ENCODE measurements at regions not wholly inside any gene's neighbourhood (a gene's known extent, or its start where the extent isn't known, plus 50 kb on each side); places are given as distances from the start of the nearest gene placed in this dataset.

DNA sequence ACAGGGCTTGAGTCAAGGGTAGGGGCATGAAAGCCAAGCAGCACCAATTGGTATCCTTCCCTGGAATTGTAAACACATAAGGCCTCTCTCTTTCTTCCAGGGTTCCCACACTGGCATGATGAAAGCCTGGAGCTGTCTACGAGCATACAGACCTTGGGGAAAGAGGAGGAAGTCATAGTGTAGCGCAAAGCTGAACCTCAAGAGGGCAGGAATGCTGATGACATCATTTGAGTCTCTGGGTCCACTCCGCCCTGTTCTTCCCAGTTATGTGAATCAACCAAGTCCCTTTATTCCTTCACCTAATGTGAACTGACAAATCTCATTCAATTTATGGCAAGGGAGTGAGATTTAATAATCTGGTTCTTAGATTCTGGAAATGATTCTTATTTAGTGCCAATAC, 266.4 kb upstream of the NCAM1 start:
- H2AK5ac ChIP-seq (ENCODE audit: low read depth, low read length): no peak overlapping the region
- H3K4ac ChIP-seq (ENCODE audit: low read length): no peak overlapping the region
- no peak overlapping the region for H2BK120ac ChIP-seq (ENCODE audit: low read depth, low read length)
- no peak overlapping the region for H3K23ac ChIP-seq (ENCODE audit: low read depth, low read length, poor library complexity)
- no peak overlapping the region for H4K8ac ChIP-seq (ENCODE audit: low read depth, low read length)
- no peaks in the 10 kb centered on the region for H3K9me3 ChIP-seq (replicated peaks in 1 of 2; ENCODE audit: control insufficient read depth in 2 of 2, insufficient read depth in 1 of 2, low read depth in 1 of 2, low read length in 2 of 2)
- no peak overlapping the region for H3K9ac ChIP-seq (ENCODE audit: low read depth, low read length, poor library complexity)
- H3K27ac ChIP-seq (replicated peaks; ENCODE audit: low read length): no peak overlapping the region
- no CpG with 5 or more reads among the region's 3 CpGs for WGBS, 2 donors (ENCODE audit: extremely low coverage in 2 of 2, insufficient read length in 2 of 2, insufficient replicate concordance in 1 of 2)
- no peak for DNase-seq (ENCODE audit: low spot score)
- no peak overlapping the region for H2BK12ac ChIP-seq (ENCODE audit: low read length)
- H2BK5ac ChIP-seq (ENCODE audit: low read length): no peak overlapping the region
- no peak overlapping the region for H3K18ac ChIP-seq (ENCODE audit: low read length)
- H4K91ac ChIP-seq (ENCODE audit: low read depth, low read length, poor library complexity): no peak overlapping the region
- peaks cover 0 to 22% of the 10 kb centered on the region in 2 donors for H3K4me1 ChIP-seq (ENCODE audit: control insufficient read depth in 2 of 2, insufficient read depth in 1 of 2, low read depth in 1 of 2, low read length in 2 of 2)
- no peak overlapping the region for H2BK15ac ChIP-seq (ENCODE audit: low read length)
- H3K36me3 ChIP-seq (replicated peaks in 1 of 2; ENCODE audit: control insufficient read depth in 2 of 2, insufficient read depth in 2 of 2, low read length in 2 of 2): no peaks in the 10 kb centered on the region
- H2AFZ ChIP-seq (ENCODE audit: low read length): no peak overlapping the region
- no peak overlapping the region for H3K4me3 ChIP-seq (ENCODE audit: low read length in 2 of 2)
- H3K27me3 ChIP-seq (ENCODE audit: control insufficient read depth in 3 of 3, insufficient read depth in 3 of 3, low read depth in 1 of 3, low read length in 3 of 3): no peaks in the 10 kb centered on the region
- no peak overlapping the region for H3K4me2 ChIP-seq (ENCODE audit: insufficient read depth, low read length, poor library complexity, severe bottlenecking)
- no peak overlapping the region for H3K14ac ChIP-seq (ENCODE audit: low read length)
- no peaks in the 10 kb centered on the region for H3K79me1 ChIP-seq (ENCODE audit: low read depth, low read length)

DNA sequence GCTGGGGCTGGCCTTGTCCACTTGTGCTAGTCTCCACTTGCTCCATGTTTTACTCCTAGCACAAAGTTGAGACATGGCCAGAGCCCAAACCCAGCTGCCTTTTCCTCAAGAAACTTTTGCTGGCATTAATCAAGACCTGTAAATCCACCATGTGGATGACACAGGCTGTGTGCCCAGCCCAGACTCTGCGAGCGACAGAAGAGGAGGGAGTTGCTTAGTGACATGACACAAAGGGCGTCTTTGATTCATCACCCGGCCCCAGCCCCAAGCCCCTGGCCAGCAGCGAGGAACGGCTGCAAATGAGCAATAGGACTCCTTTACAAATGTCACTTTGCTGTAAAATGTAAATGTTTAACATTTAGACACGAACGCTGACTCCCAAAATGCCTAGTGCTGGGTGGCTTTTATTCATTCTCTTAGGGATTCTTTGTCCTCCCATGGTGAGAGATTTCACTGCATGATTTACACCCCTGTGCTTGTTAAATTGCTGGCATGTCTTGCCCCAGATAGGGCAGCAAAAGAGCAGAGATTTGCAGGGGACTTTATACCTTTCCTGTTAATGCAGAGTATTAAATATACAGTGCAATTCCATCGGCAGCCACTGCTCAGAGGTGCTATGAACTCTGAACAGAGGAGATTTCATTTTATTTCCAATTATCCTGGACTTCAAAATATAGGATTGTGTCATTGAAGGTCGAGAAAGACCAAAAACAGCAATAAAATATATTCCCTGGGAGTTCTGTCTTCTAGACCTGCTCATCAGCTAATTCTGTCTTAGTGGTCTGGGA, 263.6 kb upstream of the NCAM1 start:
- Histone ChIP-seq H2AK5ac (ENCODE audit: low read depth, low read length) (no peak overlapping the region), H3K27ac (replicated peaks; ENCODE audit: low read length) (peak overlapping the region; percentile 42), H4K8ac (ENCODE audit: low read depth, low read length) (no peak overlapping the region), H3K9ac (ENCODE audit: low read depth, low read length, poor library complexity) (no peak overlapping the region), H3K9me3 (replicated peaks in 1 of 2; ENCODE audit: control insufficient read depth in 2 of 2, insufficient read depth in 1 of 2, low read depth in 1 of 2, low read length in 2 of 2) (no peaks in the 10 kb centered on the region), H3K4me3 (ENCODE audit: low read length in 2 of 2) (no peak overlapping the region), H2BK15ac (ENCODE audit: low read length) (no peak overlapping the region), H3K18ac (ENCODE audit: low read length) (no peak overlapping the region), H3K4ac (ENCODE audit: low read length) (no peak overlapping the region), H3K36me3 (replicated peaks in 1 of 2; ENCODE audit: control insufficient read depth in 2 of 2, insufficient read depth in 2 of 2, low read length in 2 of 2) (no peaks in the 10 kb centered on the region), H3K4me2 (ENCODE audit: insufficient read depth, low read length, poor library complexity, severe bottlenecking) (no peak overlapping the region), H3K23ac (ENCODE audit: low read depth, low read length, poor library complexity) (no peak overlapping the region), H3K79me1 (ENCODE audit: low read depth, low read length) (no peaks in the 10 kb centered on the region), H3K14ac (ENCODE audit: low read length) (no peak overlapping the region), H2AFZ (ENCODE audit: low read length) (peak overlapping the region; percentile 41), H4K91ac (ENCODE audit: low read depth, low read length, poor library complexity) (no peak overlapping the region), H2BK120ac (ENCODE audit: low read depth, low read length) (no peak overlapping the region), H2BK12ac (ENCODE audit: low read length) (no peak overlapping the region), H3K4me1 (ENCODE audit: control insufficient read depth in 2 of 2, insufficient read depth in 1 of 2, low read depth in 1 of 2, low read length in 2 of 2) (peaks cover 0 to 21% of the 10 kb centered on the region in 2 donors), H2BK5ac (ENCODE audit: low read length) (no peak overlapping the region), H3K27me3 (ENCODE audit: control insufficient read depth in 3 of 3, insufficient read depth in 3 of 3, low read depth in 1 of 3, low read length in 3 of 3) (no peaks in the 10 kb centered on the region)
- WGBS, 2 donors (ENCODE audit: extremely low coverage in 2 of 2, insufficient read length in 2 of 2, insufficient replicate concordance in 1 of 2): no CpG with 5 or more reads among the region's 10 CpGs
- peak; percentile 33 for DNase-seq (ENCODE audit: low spot score)

DNA sequence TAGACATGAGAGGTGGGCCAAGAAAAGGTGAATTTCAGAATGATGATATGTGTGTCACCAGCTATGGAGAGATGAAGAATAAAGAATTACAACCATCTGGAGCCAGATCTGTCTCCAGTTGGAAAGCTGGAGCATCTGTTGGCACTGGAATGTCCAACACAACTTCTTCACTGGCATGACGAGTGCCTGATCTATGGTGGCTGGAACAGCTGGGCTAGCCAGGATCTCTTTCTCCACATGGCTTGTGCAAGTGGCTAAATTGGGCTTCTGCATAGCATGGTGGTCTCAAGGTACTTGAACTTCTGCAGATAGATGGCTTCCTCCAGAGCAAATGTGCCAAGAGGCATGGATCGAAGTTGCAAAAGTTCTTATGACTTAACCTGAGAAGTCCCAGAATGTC, 256.1 kb upstream of the NCAM1 start:
- H3K27ac ChIP-seq (replicated peaks; ENCODE audit: low read length): no peak overlapping the region

DNA sequence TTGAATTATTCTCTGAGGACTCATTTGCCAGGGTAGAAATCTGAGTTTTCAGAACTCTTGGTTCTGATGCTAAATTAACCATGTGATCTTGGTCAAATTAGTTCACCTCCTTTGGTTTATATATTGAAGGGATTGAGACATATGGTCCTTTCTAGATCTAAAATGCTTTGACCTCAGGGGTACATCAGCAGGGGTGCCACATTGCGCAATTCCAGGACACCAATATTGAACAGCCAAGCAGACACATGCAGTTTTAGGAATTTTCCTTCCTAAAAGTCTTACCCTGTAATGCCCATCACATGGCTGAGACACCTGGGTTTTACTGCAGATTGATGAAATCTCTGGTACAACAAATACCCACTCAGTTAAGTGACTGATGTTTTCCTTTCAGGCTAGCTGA, 254.4 kb upstream of the NCAM1 start:
- no peaks in the 10 kb centered on the region for H3K79me1 ChIP-seq (ENCODE audit: low read depth, low read length)
- no peaks in the 10 kb centered on the region for H3K9me3 ChIP-seq (replicated peaks in 1 of 2; ENCODE audit: control insufficient read depth in 2 of 2, insufficient read depth in 1 of 2, low read depth in 1 of 2, low read length in 2 of 2)
- H2BK15ac ChIP-seq (ENCODE audit: low read length): no peak overlapping the region
- no peak for DNase-seq (ENCODE audit: low spot score)
- no peak overlapping the region for H4K8ac ChIP-seq (ENCODE audit: low read depth, low read length)
- no peak overlapping the region for H4K91ac ChIP-seq (ENCODE audit: low read depth, low read length, poor library complexity)
- H2AK5ac ChIP-seq (ENCODE audit: low read depth, low read length): no peak overlapping the region
- H3K27me3 ChIP-seq (ENCODE audit: control insufficient read depth in 3 of 3, insufficient read depth in 3 of 3, low read depth in 1 of 3, low read length in 3 of 3): no peaks in the 10 kb centered on the region
- no peak overlapping the region for H3K14ac ChIP-seq (ENCODE audit: low read length)
- H3K9ac ChIP-seq (ENCODE audit: low read depth, low read length, poor library complexity): no peak overlapping the region
- H3K4ac ChIP-seq (ENCODE audit: low read length): no peak overlapping the region
- no peak overlapping the region for H3K23ac ChIP-seq (ENCODE audit: low read depth, low read length, poor library complexity)
- H3K4me2 ChIP-seq (ENCODE audit: insufficient read depth, low read length, poor library complexity, severe bottlenecking): no peak overlapping the region
- no peaks in the 10 kb centered on the region for H3K36me3 ChIP-seq (replicated peaks in 1 of 2; ENCODE audit: control insufficient read depth in 2 of 2, insufficient read depth in 2 of 2, low read length in 2 of 2)
- no peak overlapping the region for H2BK120ac ChIP-seq (ENCODE audit: low read depth, low read length)
- no peak overlapping the region for H3K27ac ChIP-seq (replicated peaks; ENCODE audit: low read length)
- H3K18ac ChIP-seq (ENCODE audit: low read length): no peak overlapping the region
- no peak overlapping the region for H2BK12ac ChIP-seq (ENCODE audit: low read length)
- H2AFZ ChIP-seq (ENCODE audit: low read length): no peak overlapping the region
- no peak overlapping the region for H3K4me3 ChIP-seq (ENCODE audit: low read length in 2 of 2)
- no peaks in the 10 kb centered on the region for H3K4me1 ChIP-seq (ENCODE audit: control insufficient read depth in 2 of 2, insufficient read depth in 1 of 2, low read depth in 1 of 2, low read length in 2 of 2)
- WGBS, 2 donors (ENCODE audit: extremely low coverage in 2 of 2, insufficient read length in 2 of 2, insufficient replicate concordance in 1 of 2): no CpG with 5 or more reads among the region's 1 CpG
- H2BK5ac ChIP-seq (ENCODE audit: low read length): no peak overlapping the region

More for the DNA sequence above, 256.1 kb upstream of the NCAM1 start:
- H2BK15ac ChIP-seq (ENCODE audit: low read length): no peak overlapping the region
- H3K14ac ChIP-seq (ENCODE audit: low read length): no peak overlapping the region
- H3K4me3 ChIP-seq (ENCODE audit: low read length in 2 of 2): no peak overlapping the region
- no peak overlapping the region for H2BK12ac ChIP-seq (ENCODE audit: low read length)
- H3K79me1 ChIP-seq (ENCODE audit: low read depth, low read length): no peaks in the 10 kb centered on the region
- H3K9me3 ChIP-seq (replicated peaks in 1 of 2; ENCODE audit: control insufficient read depth in 2 of 2, insufficient read depth in 1 of 2, low read depth in 1 of 2, low read length in 2 of 2): no peaks in the 10 kb centered on the region
- no peak for DNase-seq (ENCODE audit: low spot score)
- no peak overlapping the region for H3K9ac ChIP-seq (ENCODE audit: low read depth, low read length, poor library complexity)
- H3K18ac ChIP-seq (ENCODE audit: low read length): no peak overlapping the region
- H3K4me2 ChIP-seq (ENCODE audit: insufficient read depth, low read length, poor library complexity, severe bottlenecking): no peak overlapping the region
- no peak overlapping the region for H3K23ac ChIP-seq (ENCODE audit: low read depth, low read length, poor library complexity)
- no peaks in the 10 kb centered on the region for H3K4me1 ChIP-seq (ENCODE audit: control insufficient read depth in 2 of 2, insufficient read depth in 1 of 2, low read depth in 1 of 2, low read length in 2 of 2)
- H2AK5ac ChIP-seq (ENCODE audit: low read depth, low read length): no peak overlapping the region
- H3K27me3 ChIP-seq (ENCODE audit: control insufficient read depth in 3 of 3, insufficient read depth in 3 of 3, low read depth in 1 of 3, low read length in 3 of 3): no peaks in the 10 kb centered on the region
- H4K91ac ChIP-seq (ENCODE audit: low read depth, low read length, poor library complexity): no peak overlapping the region
- H2AFZ ChIP-seq (ENCODE audit: low read length): no peak overlapping the region
- no peak overlapping the region for H2BK120ac ChIP-seq (ENCODE audit: low read depth, low read length)
- H2BK5ac ChIP-seq (ENCODE audit: low read length): no peak overlapping the region
- no peaks in the 10 kb centered on the region for H3K36me3 ChIP-seq (replicated peaks in 1 of 2; ENCODE audit: control insufficient read depth in 2 of 2, insufficient read depth in 2 of 2, low read length in 2 of 2)
- WGBS, 2 donors (ENCODE audit: extremely low coverage in 2 of 2, insufficient read length in 2 of 2, insufficient replicate concordance in 1 of 2): no CpG with 5 or more reads among the region's 2 CpGs
- no peak overlapping the region for H4K8ac ChIP-seq (ENCODE audit: low read depth, low read length)
- H3K4ac ChIP-seq (ENCODE audit: low read length): no peak overlapping the region

Measured in neuronal stem cell (in vitro differentiated cells).